H1 (cell line): ENCODE measurements at regions not wholly inside any gene's neighbourhood (a gene's known extent, or its start where the extent isn't known, plus 50 kb on each side); places are given as distances from the start of the nearest gene placed in this dataset.

Experiments
- CTCF ChIA-PET: fragments of 300-600 bp; sonication (Branson Sonifier 250); formaldehyde crosslinking; loops from one replicate; lab custom pipeline; 2021; ENCODE audit not compliant: partially characterized antibody; lab: Charles Lee
- POLR2A ChIA-PET: fragments of 300-600 bp; sonication (Branson Sonifier 250); formaldehyde crosslinking; loops from one replicate; lab custom pipeline; 2021; ENCODE audit warnings: inconsistent platforms; ENCODE audit not compliant: partially characterized antibody; lab: Charles Lee
- DNase-seq, 2 experiments: peaks; one replicate each; pipeline versions ENCODE4 v3.0.0 to v3.0.0-alpha.2; 2010 to 2022; ENCODE audit warnings: low spot score in 2 of 2, low read depth in 1 of 2, mixed read lengths in 1 of 2
- FAIRE-seq: peaks from 2 replicates; lab custom pipeline; 2011; peaks lifted over from hg19 to GRCh38; lab: Jason Lieb, UNC
- H2AFZ ChIP-seq: 2 replicates; pipeline ENCODE4 v1.8.1; 2012; ENCODE audit warnings: low read length, inconsistent platforms
- H2AK5ac ChIP-seq: 2 replicates; pipeline ENCODE4 v1.6.1; 2013; ENCODE audit warnings: low read depth, low read length
- H2BK120ac ChIP-seq: replicated peaks from 2 replicates; pipeline ENCODE3; 2013; ENCODE audit warnings: low read depth, low read length, inconsistent platforms
- H2BK12ac ChIP-seq: 2 replicates; pipeline ENCODE4 v1.6.1; 2013; ENCODE audit warnings: low read depth, low read length
- H2BK15ac ChIP-seq: 2 replicates; pipeline ENCODE4 v1.6.1; 2013; ENCODE audit warnings: low read length
- H2BK20ac ChIP-seq: 2 replicates; pipeline ENCODE4 v1.6.1; 2013; ENCODE audit warnings: low read length
- H2BK5ac ChIP-seq: 2 replicates; pipeline ENCODE4 v1.6.1; 2013; ENCODE audit warnings: low read depth, low read length
- H3K14ac ChIP-seq: 2 replicates; pipeline ENCODE4 v1.6.1; 2013; ENCODE audit warnings: inconsistent platforms; ENCODE audit not compliant: insufficient read length
- H3K18ac ChIP-seq: 2 replicates; pipeline ENCODE4 v1.6.1; 2013; ENCODE audit warnings: low read length; ENCODE audit errors: extremely low read depth
- H3K23ac ChIP-seq: 2 replicates; pipeline ENCODE4 v1.6.1; 2013; ENCODE audit warnings: inconsistent platforms; ENCODE audit not compliant: insufficient read length
- H3K23me2 ChIP-seq: 2 replicates; pipeline ENCODE4 v1.6.1; 2013; ENCODE audit warnings: low read depth, low read length
- H3K27ac ChIP-seq: 2 replicates; pipeline ENCODE4 v1.6.1; 2011; ENCODE audit warnings: low read depth, low read length, inconsistent platforms
- H3K27me3 ChIP-seq, 4 experiments: replicated peaks in 1 of 4; 1 replicate in 1 of 4; 2 replicates in 3 of 4; pipeline versions ENCODE4 v1.6.1 to v1.8.1; 2011 to 2013; ENCODE audit warnings: low read length in 3 of 4, mild to moderate bottlenecking in 3 of 4, inconsistent platforms in 2 of 4, mixed read lengths in 2 of 4, moderate library complexity in 1 of 4; ENCODE audit not compliant: control insufficient read depth in 3 of 4, insufficient read depth in 3 of 4; ENCODE audit errors: extremely low read depth in 1 of 4
- H3K36me3 ChIP-seq, 4 experiments: 2 replicates each; pipeline versions ENCODE4 v1.6.1 to v1.8.1; 2011 to 2013; ENCODE audit warnings: mild to moderate bottlenecking in 4 of 4, low read length in 3 of 4, moderate library complexity in 2 of 4, control low read depth in 1 of 4, inconsistent platforms in 1 of 4; ENCODE audit not compliant: insufficient read depth in 4 of 4, control insufficient read depth in 2 of 4
- H3K4ac ChIP-seq: replicated peaks from 2 replicates; pipeline ENCODE3; 2013; ENCODE audit warnings: low read length, low read depth, mixed read lengths, inconsistent platforms; ENCODE audit not compliant: insufficient read length
- H3K4me1 ChIP-seq, 4 experiments: replicated peaks in 1 of 4; 1 replicate in 1 of 4; 2 replicates in 3 of 4; pipeline versions ENCODE4 v1.6.1 to v1.8.1; 2011 to 2013; ENCODE audit warnings: low read length in 3 of 4, inconsistent platforms in 2 of 4, mixed read lengths in 1 of 4; ENCODE audit not compliant: insufficient read depth in 4 of 4, control insufficient read depth in 3 of 4
- H3K4me2 ChIP-seq, 2 experiments: 2 replicates each; pipeline versions ENCODE4 v1.6.1 to v1.8.1; 2011 to 2013; ENCODE audit warnings: low read depth in 2 of 2, low read length in 2 of 2, control low read depth in 1 of 2, inconsistent platforms in 1 of 2, mild to moderate bottlenecking in 1 of 2; ENCODE audit not compliant: insufficient read depth in 1 of 2
- H3K4me3 ChIP-seq, 4 experiments: fragments of 200-600, 300-600 bp in 1 of 4; sonication (generic), shearing (Covaris generic), sonication (Bioruptor Twin) in 1 of 4; 2 replicates each; pipeline versions ENCODE4 v1.5.1 to v1.8.1; 2011 to 2016; ENCODE audit warnings: low read length in 4 of 4, low read depth in 3 of 4, control low read depth in 2 of 4, inconsistent platforms in 2 of 4, mild to moderate bottlenecking in 2 of 4, mixed read lengths in 1 of 4, moderate library complexity in 1 of 4; ENCODE audit not compliant: insufficient read depth in 2 of 4; ENCODE audit errors: extremely low read depth in 1 of 4
- H3K56ac ChIP-seq: replicated peaks from 2 replicates; pipeline ENCODE3; 2013; ENCODE audit warnings: low read depth, mild to moderate bottlenecking, mixed read lengths, low read length, inconsistent platforms; ENCODE audit not compliant: insufficient read length
- H3K79me1 ChIP-seq: 2 replicates; pipeline ENCODE4 v1.6.1; 2013; ENCODE audit warnings: low read depth, low read length, control low read depth
- H3K79me2 ChIP-seq, 2 experiments: 2 replicates each; pipeline versions ENCODE4 v1.6.1 to v1.8.1; 2012 to 2013; ENCODE audit warnings: low read length in 2 of 2, mild to moderate bottlenecking in 2 of 2, inconsistent platforms in 1 of 2; ENCODE audit not compliant: insufficient read depth in 2 of 2, control insufficient read depth in 1 of 2
- H3K9ac ChIP-seq, 4 experiments: replicated peaks in 1 of 4; 1 replicate in 1 of 4; 2 replicates in 3 of 4; pipeline versions ENCODE4 v1.6.1 to v1.8.1; 2011 to 2013; ENCODE audit warnings: low read depth in 3 of 4, low read length in 3 of 4, control low read depth in 2 of 4, mild to moderate bottlenecking in 2 of 4, moderate library complexity in 2 of 4, inconsistent platforms in 1 of 4; ENCODE audit errors: extremely low read depth in 1 of 4
- H3K9me3 ChIP-seq, 2 experiments: 2 replicates each; pipeline versions ENCODE4 v1.6.1 to v1.8.1; 2012 to 2013; ENCODE audit warnings: mild to moderate bottlenecking in 2 of 2, moderate library complexity in 2 of 2, control low read depth in 1 of 2, inconsistent platforms in 1 of 2, low read depth in 1 of 2, low read length in 1 of 2, mixed read lengths in 1 of 2; ENCODE audit not compliant: insufficient read depth in 2 of 2
- H4K20me1 ChIP-seq, 2 experiments: replicated peaks in 1 of 2; 2 replicates each; pipeline versions ENCODE3 to v1.8.1; 2011 to 2013; ENCODE audit warnings: inconsistent platforms in 2 of 2, low read length in 2 of 2, mild to moderate bottlenecking in 1 of 2; ENCODE audit not compliant: insufficient read depth in 2 of 2, control insufficient read depth in 1 of 2
- H4K5ac ChIP-seq: 2 replicates; pipeline ENCODE4 v1.6.1; 2013; ENCODE audit warnings: low read length, low read depth, mixed read lengths, inconsistent platforms; ENCODE audit not compliant: insufficient read length
- H4K8ac ChIP-seq: 2 replicates; pipeline ENCODE4 v1.8.0; 2013; ENCODE audit warnings: mild to moderate bottlenecking, moderate library complexity, low read length, inconsistent platforms; ENCODE audit not compliant: insufficient read depth; ENCODE audit errors: extremely low read depth
- H4K91ac ChIP-seq: replicated peaks from 2 replicates; pipeline ENCODE3; 2013; ENCODE audit warnings: low read length, mixed read lengths, inconsistent platforms; ENCODE audit not compliant: insufficient read length
- BACH1 ChIP-seq: IDR thresholded peaks from 2 replicates; pipeline ENCODE4 v1.6.1; 2012; ENCODE audit warnings: low read length, improper control_type of control experiment
- CBX8 ChIP-seq: fragments of 300-800, 300-1000 bp; sonication (generic); IDR thresholded peaks from 2 replicates; pipeline ENCODE4 v1.7.1; 2016; ENCODE audit warnings: low read depth, low read length, borderline replicate concordance
- JUND ChIP-seq: IDR thresholded peaks from 2 replicates; pipeline ENCODE4 v1.6.1; 2011; ENCODE audit warnings: mild to moderate bottlenecking, improper control_type of control experiment, low read length
- POLR2AphosphoS5 ChIP-seq: IDR thresholded peaks from 2 replicates; pipeline ENCODE4 v1.6.1; 2011; ENCODE audit warnings: low read depth, low read length
- SAP30 ChIP-seq: fragments of 300-600 bp; sonication (generic); IDR thresholded peaks from 2 replicates; pipeline ENCODE4 v1.7.1; 2012; ENCODE audit warnings: low read length, moderate library complexity, mild to moderate bottlenecking, inconsistent platforms; ENCODE audit not compliant: insufficient read depth, insufficient replicate concordance
- SIN3A ChIP-seq, 2 experiments: IDR thresholded peaks in 1 of 2; conservative IDR thresholded peaks in 1 of 2; 2 replicates each; pipeline ENCODE4 v1.6.1; 2011 to 2012; ENCODE audit warnings: low read length in 2 of 2, improper control_type of control experiment in 1 of 2, low read depth in 1 of 2, mild to moderate bottlenecking in 1 of 2
- SP4 ChIP-seq: IDR thresholded peaks from 2 replicates; pipeline ENCODE4 v1.6.1; 2012; ENCODE audit warnings: low read length, inconsistent platforms
- USF2 ChIP-seq: IDR thresholded peaks from 2 replicates; pipeline ENCODE4 v1.6.1; 2011; ENCODE audit warnings: low read length, improper control_type of control experiment
- WGBS, 2 experiments: shearing (Covaris generic) in 1 of 2; methylation state at CpG; one replicate each; pipeline versions ENCODE4 v1.1.6 to v1.1.7; 2013 to 2015; ENCODE audit warnings: low lambda C conversion rate in 2 of 2, mixed read lengths in 2 of 2, inconsistent platforms in 1 of 2, low coverage in 1 of 2, missing lambda C conversion rate in 1 of 2; ENCODE audit not compliant: insufficient replicate concordance in 2 of 2, insufficient coverage in 1 of 2, insufficient read length in 1 of 2; ENCODE audit errors: extremely low coverage in 1 of 2, missing lambda C conversion rate in 1 of 2; 5-methylcytosine and 5-hydroxymethylcytosine counted together

DNA sequence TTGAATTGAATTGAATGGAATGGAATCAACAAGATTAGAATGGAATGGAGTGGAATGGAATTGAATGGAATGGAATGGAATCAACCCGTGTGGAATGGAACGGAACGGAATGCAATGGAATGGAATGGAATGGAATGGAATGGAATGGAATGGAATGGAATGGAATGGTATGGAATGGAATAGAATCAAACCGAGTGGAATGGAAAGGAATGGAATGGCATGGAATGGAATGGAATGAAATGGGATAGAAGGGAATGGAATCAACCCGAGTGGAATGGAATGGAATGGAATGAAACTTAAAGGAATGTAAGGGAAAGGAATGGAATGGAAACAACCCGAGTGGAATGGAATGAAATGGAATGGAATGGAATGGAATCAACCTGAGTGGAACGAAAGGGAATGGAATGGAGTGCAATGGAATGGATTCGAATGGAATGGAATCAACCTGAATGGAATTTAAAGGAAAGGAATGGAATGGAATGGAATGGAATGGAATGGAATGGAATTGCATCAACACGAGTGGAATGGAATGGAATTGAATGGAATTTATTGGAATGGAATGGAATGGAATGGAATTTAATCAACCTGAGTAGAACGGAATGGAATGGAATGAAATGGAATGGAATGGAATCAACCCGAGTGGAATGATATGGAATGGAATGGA is 1146.6 kb downstream of the RPIA start:
- H3K4me2 ChIP-seq: no peak overlapping the region

More for the DNA sequence above, 1146.6 kb downstream of the RPIA start:
- Histone ChIP-seq H2BK20ac (no peak overlapping the region), H4K20me1 (peaks cover 0 to 4% of the 10 kb centered on the region in 2 experiments), H3K27me3 (no peaks in the 10 kb centered on the region), H2BK120ac (no peak overlapping the region), H3K4me3 (no peak overlapping the region), H2BK12ac (no peak overlapping the region), H3K79me2 (no peaks in the 10 kb centered on the region), H3K18ac (no peak overlapping the region), H2BK15ac (no peak overlapping the region), H3K9me3 (peaks cover 0 to 53% of the 10 kb centered on the region in 2 experiments), H2AK5ac (no peak overlapping the region), H3K27ac (no peak overlapping the region), H3K9ac (peak overlapping the region in 1 of 4 experiments; percentile 72; a peak in 1 of 7 replicates), H3K36me3 (peaks cover 0 to 6% (median 0%) of the 10 kb centered on the region in 4 experiments; a peak in 1 of 8 replicates), H4K5ac (no peak overlapping the region), H2AFZ (no peak overlapping the region), H2BK5ac (no peak overlapping the region), H4K91ac (no peak overlapping the region), H3K23ac (no peak overlapping the region), H3K79me1 (no peaks in the 10 kb centered on the region), H3K14ac (no peak overlapping the region), H3K23me2 (peaks cover 36% of the 10 kb centered on the region), H3K4me1 (no peaks in the 10 kb centered on the region), H3K4ac (no peak overlapping the region), H3K56ac (no peak overlapping the region), H4K8ac (no peak overlapping the region)
- DNase-seq (no peak), FAIRE-seq (no peak)
- ChIA-PET POLR2A (no interaction called here), CTCF (no interaction called here)
- 68 to 100% methylated on average over 6 to 11 of the region's 11 CpGs for WGBS, 2 experiments
- TF ChIP-seq USF2 (no peak), BACH1 (no peak), POLR2AphosphoS5 (no peak), JUND (no peak), CBX8 (0 out of 2 replicates have a peak, but pooled peaks have one; percentile 40), SAP30 (no peak), SP4 (no peak), SIN3A (conservative IDR thresholded peaks at IDR 0.05 in 1 of 2, IDR thresholded peaks at IDR 0.05 in 1 of 2; ENCODE audit: low read depth in 1 of 2, low read length in 2 of 2) (no peak)
